Astrocyte (in vitro differentiated cells and primary cell): ENCODE measurements at regions not wholly inside any gene's neighbourhood (a gene's known extent, or its start where the extent isn't known, plus 50 kb on each side); places are given as distances from the start of the nearest gene placed in this dataset.

ENCODE experiments used
- EZH2 ChIP-seq: IDR thresholded peaks from 2 replicates; pipeline ENCODE4 v1.6.1; 2012; ENCODE audit warnings: mild to moderate bottlenecking, low read length, inconsistent platforms; ENCODE audit not compliant: insufficient read depth
- TF ChIP-seq, protein P1 (sequence below): IDR thresholded peaks from 2 replicates; pipeline ENCODE4 v1.5.1; 2011; ENCODE audit warnings: low read depth, mild to moderate bottlenecking, inconsistent platforms, low read length, moderate library complexity; ENCODE audit not compliant: insufficient read depth

DNA sequence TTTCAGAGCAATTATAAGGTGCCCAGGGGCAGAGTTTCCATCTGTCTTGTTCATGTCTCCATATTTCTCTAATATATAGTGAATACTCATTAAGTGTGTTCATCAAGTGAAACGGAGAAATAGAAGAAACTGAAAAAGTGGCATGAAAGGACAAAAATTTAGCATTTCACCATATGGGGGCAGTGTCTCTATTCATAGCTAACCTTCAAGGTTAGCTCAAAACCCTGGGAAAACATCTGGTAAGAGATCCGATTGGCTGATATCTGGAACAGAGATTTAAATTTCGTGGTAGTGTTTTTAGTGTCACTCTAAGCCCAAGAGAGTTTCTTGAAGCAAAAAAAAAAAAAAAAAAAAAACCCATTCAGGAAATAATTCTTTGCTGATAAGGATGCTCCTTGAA, 367.5 kb downstream of the DAD1 start:
- no peak for TF ChIP-seq EZH2
- TF ChIP-seq, protein P1, sequence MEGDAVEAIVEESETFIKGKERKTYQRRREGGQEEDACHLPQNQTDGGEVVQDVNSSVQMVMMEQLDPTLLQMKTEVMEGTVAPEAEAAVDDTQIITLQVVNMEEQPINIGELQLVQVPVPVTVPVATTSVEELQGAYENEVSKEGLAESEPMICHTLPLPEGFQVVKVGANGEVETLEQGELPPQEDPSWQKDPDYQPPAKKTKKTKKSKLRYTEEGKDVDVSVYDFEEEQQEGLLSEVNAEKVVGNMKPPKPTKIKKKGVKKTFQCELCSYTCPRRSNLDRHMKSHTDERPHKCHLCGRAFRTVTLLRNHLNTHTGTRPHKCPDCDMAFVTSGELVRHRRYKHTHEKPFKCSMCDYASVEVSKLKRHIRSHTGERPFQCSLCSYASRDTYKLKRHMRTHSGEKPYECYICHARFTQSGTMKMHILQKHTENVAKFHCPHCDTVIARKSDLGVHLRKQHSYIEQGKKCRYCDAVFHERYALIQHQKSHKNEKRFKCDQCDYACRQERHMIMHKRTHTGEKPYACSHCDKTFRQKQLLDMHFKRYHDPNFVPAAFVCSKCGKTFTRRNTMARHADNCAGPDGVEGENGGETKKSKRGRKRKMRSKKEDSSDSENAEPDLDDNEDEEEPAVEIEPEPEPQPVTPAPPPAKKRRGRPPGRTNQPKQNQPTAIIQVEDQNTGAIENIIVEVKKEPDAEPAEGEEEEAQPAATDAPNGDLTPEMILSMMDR: peak; percentile 45
